ENCODE measurements at regions not wholly inside any gene's neighbourhood (a gene's known extent, or its start where the extent isn't known, plus 50 kb on each side); places are given as distances from the start of the nearest gene placed in this dataset.

DNA sequence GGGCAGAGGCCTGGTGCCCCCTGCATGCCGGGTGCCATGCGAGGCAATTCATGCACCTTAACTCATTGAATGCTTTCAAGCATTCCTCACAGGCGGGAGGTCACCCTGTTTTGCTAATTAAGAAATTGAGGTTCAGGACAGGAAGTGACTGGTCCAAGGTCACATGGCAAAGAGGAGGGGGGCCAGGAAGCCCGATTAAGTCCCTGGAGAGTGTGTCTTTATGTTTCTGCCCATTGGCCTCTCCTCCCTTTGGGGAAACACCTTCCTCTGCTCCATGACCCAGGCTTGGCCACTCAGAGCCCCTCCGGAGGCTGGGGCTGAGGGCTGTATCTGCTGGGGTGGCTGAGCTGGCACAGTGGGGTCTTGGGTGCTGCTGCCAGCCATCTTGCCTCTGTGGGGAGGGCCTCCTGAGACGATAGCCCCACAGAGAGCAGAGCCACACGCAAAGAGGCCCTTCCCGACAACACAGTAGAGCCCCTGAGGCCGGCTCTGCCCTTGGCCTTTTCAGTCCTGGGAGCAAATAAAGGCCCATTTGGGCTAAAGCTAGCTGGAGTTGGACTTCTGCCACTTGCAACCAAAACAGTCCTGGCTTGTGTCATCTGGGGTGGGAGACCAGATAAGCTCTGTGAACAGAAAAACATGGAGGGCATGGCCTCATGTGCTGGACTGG is 90.8 kb upstream of the NEURL1B start:
- Histone ChIP-seq H3K36me3 (ENCODE audit: control insufficient read depth in 2 of 4, insufficient read depth in 4 of 4, low read length in 3 of 4) (no peaks in the 10 kb centered on the region), H3K23ac (ENCODE audit: insufficient read length) (no peak overlapping the region), H3K27ac (ENCODE audit: low read depth, low read length) (no peak overlapping the region), H3K18ac (ENCODE audit: extremely low read depth, low read length) (no peak overlapping the region), H3K4me1 (replicated peaks in 1 of 4; ENCODE audit: control insufficient read depth in 3 of 4, insufficient read depth in 4 of 4, low read length in 3 of 4) (no peaks in the 10 kb centered on the region; a peak in 1 of 7 replicates), H3K79me2 (ENCODE audit: control insufficient read depth in 1 of 2, insufficient read depth in 2 of 2, low read length in 2 of 2) (no peaks in the 10 kb centered on the region), H4K20me1 (replicated peaks in 1 of 2; ENCODE audit: control insufficient read depth in 1 of 2, insufficient read depth in 2 of 2, low read length in 2 of 2) (no peaks in the 10 kb centered on the region), H2BK20ac (ENCODE audit: low read length) (no peak overlapping the region), H3K9ac (replicated peaks in 1 of 4; ENCODE audit: extremely low read depth in 1 of 4, low read depth in 3 of 4, low read length in 3 of 4) (no peak overlapping the region), H3K56ac (replicated peaks; ENCODE audit: insufficient read length, low read depth, low read length) (no peak overlapping the region), H3K14ac (ENCODE audit: insufficient read length) (no peak overlapping the region), H2BK12ac (ENCODE audit: low read depth, low read length) (no peak overlapping the region), H2AFZ (ENCODE audit: low read length) (no peak overlapping the region), H4K8ac (ENCODE audit: extremely low read depth, insufficient read depth, low read length) (0 out of 2 replicates have a peak overlapping the region, but pooled peaks have one; percentile 29), H3K4me2 (ENCODE audit: insufficient read depth in 1 of 2, low read depth in 2 of 2, low read length in 2 of 2) (no peak overlapping the region), H2BK120ac (replicated peaks; ENCODE audit: low read depth, low read length) (no peak overlapping the region), H2BK5ac (ENCODE audit: low read depth, low read length) (no peak overlapping the region), H3K4ac (replicated peaks; ENCODE audit: insufficient read length, low read depth, low read length) (no peak overlapping the region), H3K23me2 (ENCODE audit: low read depth, low read length) (no peaks in the 10 kb centered on the region), H3K9me3 (ENCODE audit: insufficient read depth in 2 of 2, low read depth in 1 of 2, low read length in 1 of 2) (no peaks in the 10 kb centered on the region), H4K5ac (ENCODE audit: insufficient read length, low read depth, low read length) (no peak overlapping the region), H3K4me3 (ENCODE audit: extremely low read depth in 1 of 4, insufficient read depth in 2 of 4, low read depth in 3 of 4, low read length in 4 of 4) (no peak overlapping the region), H2AK5ac (ENCODE audit: low read depth, low read length) (no peak overlapping the region), H4K91ac (replicated peaks; ENCODE audit: insufficient read length, low read length) (no peak overlapping the region), H2BK15ac (ENCODE audit: low read length) (no peak overlapping the region), H3K27me3 (replicated peaks in 1 of 4; ENCODE audit: control insufficient read depth in 3 of 4, extremely low read depth in 1 of 4, insufficient read depth in 3 of 4, low read length in 3 of 4) (peaks cover 0 to 2% (median 0%) of the 10 kb centered on the region in 4 experiments; a peak in 1 of 7 replicates), H3K79me1 (ENCODE audit: low read depth, low read length) (no peaks in the 10 kb centered on the region)
- TF ChIP-seq, protein P1, sequence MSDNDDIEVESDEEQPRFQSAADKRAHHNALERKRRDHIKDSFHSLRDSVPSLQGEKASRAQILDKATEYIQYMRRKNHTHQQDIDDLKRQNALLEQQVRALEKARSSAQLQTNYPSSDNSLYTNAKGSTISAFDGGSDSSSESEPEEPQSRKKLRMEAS (IDR thresholded peaks at IDR 0.05) = no peak
- TF ChIP-seq CEBPB (IDR thresholded peaks at IDR 0.05; ENCODE audit: low read depth, low read length) (no peak), GTF2F1 (IDR thresholded peaks at IDR 0.05; ENCODE audit: borderline replicate concordance, low read depth, low read length) (no peak), BCL11A (IDR thresholded peaks at IDR 0.05; ENCODE audit: low read depth in 2 of 2, low read length in 2 of 2) (no peak), CHD2 (IDR thresholded peaks at IDR 0.05; ENCODE audit: low read length) (no peak), MAFK (IDR thresholded peaks at IDR 0.05; ENCODE audit: low read depth, low read length) (no peak), YY1 (IDR thresholded peaks at IDR 0.05; ENCODE audit: low read depth, low read length) (no peak), SRF (IDR thresholded peaks at IDR 0.05; ENCODE audit: low read depth, low read length) (no peak), EGR1 (IDR thresholded peaks at IDR 0.05; ENCODE audit: borderline replicate concordance, low read depth, low read length) (no peak), JUND (IDR thresholded peaks at IDR 0.05; ENCODE audit: low read length) (no peak), RXRA (IDR thresholded peaks at IDR 0.05; ENCODE audit: insufficient read depth, low read depth, low read length) (no peak), CBX5 (IDR thresholded peaks at IDR 0.05; ENCODE audit: low read depth, low read length) (no peak)
- TF ChIP-seq, protein P2, sequence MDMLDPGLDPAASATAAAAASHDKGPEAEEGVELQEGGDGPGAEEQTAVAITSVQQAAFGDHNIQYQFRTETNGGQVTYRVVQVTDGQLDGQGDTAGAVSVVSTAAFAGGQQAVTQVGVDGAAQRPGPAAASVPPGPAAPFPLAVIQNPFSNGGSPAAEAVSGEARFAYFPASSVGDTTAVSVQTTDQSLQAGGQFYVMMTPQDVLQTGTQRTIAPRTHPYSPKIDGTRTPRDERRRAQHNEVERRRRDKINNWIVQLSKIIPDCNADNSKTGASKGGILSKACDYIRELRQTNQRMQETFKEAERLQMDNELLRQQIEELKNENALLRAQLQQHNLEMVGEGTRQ (IDR thresholded peaks at IDR 0.05; ENCODE audit: low read length) = no peak
- 88% methylated on average over 8 of the region's 9 CpGs; no CpG with 5 or more reads in 1 of the 2 experiments for WGBS, 2 experiments (ENCODE audit: extremely low coverage in 1 of 2, insufficient coverage in 1 of 2, insufficient read length in 1 of 2, insufficient replicate concordance in 2 of 2, low coverage in 1 of 2, low lambda C conversion rate in 2 of 2, missing lambda C conversion rate in 1 of 2)
- FAIRE-seq = no peak
- CTCF ChIA-PET (ENCODE audit: partially characterized antibody) = interaction anchor here (0.7 to 2.8 kb wide), 5 partner anchors 11 to 92 kb away, joined by 3 to 10 read pairs (median 3); no protein-coding TSS in a partner anchor
- POLR2A ChIA-PET (ENCODE audit: partially characterized antibody) = no interaction called here
- DNase-seq (ENCODE audit: low read depth in 1 of 2, low spot score in 2 of 2) = no peak

All from H1 (cell line).